Mesothelial cell of epicardium (in vitro differentiated cells): ENCODE measurements at regions not wholly inside any gene's neighbourhood (a gene's known extent, or its start where the extent isn't known, plus 50 kb on each side); places are given as distances from the start of the nearest gene placed in this dataset.

Source experiments
- DNase-seq, 2 experiments: peaks; one replicate each; pipeline ENCODE4 v3.0.0; 2021; ENCODE audit warnings: low spot score in 2 of 2; ENCODE audit not compliant: unreplicated experiment in 2 of 2
- H3K27ac Mint-ChIP-seq: 2 replicates; pipeline ENCODE4 v1.8.0; 2021; ENCODE audit warnings: mixed read lengths
- H3K27me3 Mint-ChIP-seq: 2 replicates; pipeline ENCODE4 v1.8.0; 2021; ENCODE audit warnings: low read depth, mixed read lengths
- H3K36me3 Mint-ChIP-seq: 2 replicates; pipeline ENCODE4 v1.8.0; 2021; ENCODE audit warnings: mixed read lengths
- H3K4me1 Mint-ChIP-seq: 2 replicates; pipeline ENCODE4 v1.8.0; 2021; ENCODE audit warnings: mixed read lengths
- H3K4me3 Mint-ChIP-seq: 2 replicates; pipeline ENCODE4 v1.8.0; 2021; ENCODE audit warnings: mild to moderate bottlenecking, moderate library complexity, mixed read lengths
- H3K9me3 Mint-ChIP-seq: 2 replicates; pipeline ENCODE4 v1.8.0; 2021; ENCODE audit warnings: mixed read lengths
- TF ChIP-seq, protein P1 (sequence below): fragments of 200-600 bp; sonication (generic); IDR thresholded peaks from one replicate; pipeline ENCODE4 v1.5.0; 2021; ENCODE audit warnings: antibody characterized with exemption; ENCODE audit not compliant: unreplicated experiment

DNA sequence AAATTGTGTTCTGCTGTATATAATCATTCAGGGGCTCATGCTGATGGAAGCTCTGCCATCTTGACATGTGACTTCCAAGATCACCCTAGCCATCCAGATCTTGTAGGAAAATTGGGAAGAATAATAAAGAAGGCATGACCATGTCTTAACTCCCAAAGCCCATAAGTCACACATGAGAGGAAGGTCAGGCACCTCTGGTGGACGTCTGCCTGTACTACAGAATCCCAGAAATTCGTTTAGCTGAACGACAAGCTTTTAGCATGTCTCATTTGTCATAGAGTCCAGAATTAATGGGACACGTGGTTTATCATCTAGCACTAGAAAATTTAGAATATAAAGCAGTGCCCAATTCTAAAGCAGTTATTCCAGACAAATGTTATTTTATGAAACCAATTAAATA lies 212.7 kb downstream of the CENPC start:
- peaks cover 5% of the 10 kb centered on the region for H3K4me1 Mint-ChIP-seq
- H3K36me3 Mint-ChIP-seq, result peaks cover 3% of the 10 kb centered on the region
- peaks cover 12% of the 10 kb centered on the region for H3K9me3 Mint-ChIP-seq
- peaks cover 16% of the 10 kb centered on the region for H3K27me3 Mint-ChIP-seq
- H3K4me3 Mint-ChIP-seq, result no peak overlapping the region
- TF ChIP-seq, protein P1, sequence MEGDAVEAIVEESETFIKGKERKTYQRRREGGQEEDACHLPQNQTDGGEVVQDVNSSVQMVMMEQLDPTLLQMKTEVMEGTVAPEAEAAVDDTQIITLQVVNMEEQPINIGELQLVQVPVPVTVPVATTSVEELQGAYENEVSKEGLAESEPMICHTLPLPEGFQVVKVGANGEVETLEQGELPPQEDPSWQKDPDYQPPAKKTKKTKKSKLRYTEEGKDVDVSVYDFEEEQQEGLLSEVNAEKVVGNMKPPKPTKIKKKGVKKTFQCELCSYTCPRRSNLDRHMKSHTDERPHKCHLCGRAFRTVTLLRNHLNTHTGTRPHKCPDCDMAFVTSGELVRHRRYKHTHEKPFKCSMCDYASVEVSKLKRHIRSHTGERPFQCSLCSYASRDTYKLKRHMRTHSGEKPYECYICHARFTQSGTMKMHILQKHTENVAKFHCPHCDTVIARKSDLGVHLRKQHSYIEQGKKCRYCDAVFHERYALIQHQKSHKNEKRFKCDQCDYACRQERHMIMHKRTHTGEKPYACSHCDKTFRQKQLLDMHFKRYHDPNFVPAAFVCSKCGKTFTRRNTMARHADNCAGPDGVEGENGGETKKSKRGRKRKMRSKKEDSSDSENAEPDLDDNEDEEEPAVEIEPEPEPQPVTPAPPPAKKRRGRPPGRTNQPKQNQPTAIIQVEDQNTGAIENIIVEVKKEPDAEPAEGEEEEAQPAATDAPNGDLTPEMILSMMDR, result peak; percentile 56
- DNase-seq, result no peak
- no peak overlapping the region for H3K27ac Mint-ChIP-seq

DNA sequence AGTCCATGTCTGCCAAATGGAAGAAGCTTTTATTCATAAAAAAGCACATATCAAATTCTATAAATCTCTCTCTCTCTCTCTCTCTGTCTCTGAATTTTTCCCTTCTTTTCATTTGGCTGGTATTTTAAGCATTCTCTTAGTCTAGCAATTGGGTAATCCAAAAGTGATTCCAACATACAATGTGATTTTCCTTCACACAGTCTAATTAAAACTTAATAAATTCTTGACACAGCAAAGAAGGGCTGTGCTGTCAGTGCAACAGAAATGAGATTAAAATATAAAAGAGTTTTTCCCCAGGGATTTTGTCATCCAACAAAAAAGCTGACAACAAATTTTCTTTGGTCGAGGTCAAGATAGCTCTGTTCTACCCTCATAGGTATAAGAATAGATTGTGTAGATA lies 216.9 kb downstream of the CENPC start:
- peaks cover 8% of the 10 kb centered on the region for H3K9me3 Mint-ChIP-seq
- no peak overlapping the region for H3K27ac Mint-ChIP-seq
- TF ChIP-seq, protein P1, result no peak
- peaks cover 17% of the 10 kb centered on the region for H3K4me1 Mint-ChIP-seq
- no peak for DNase-seq
- H3K36me3 Mint-ChIP-seq, result no peaks in the 10 kb centered on the region
- peaks cover 9% of the 10 kb centered on the region for H3K27me3 Mint-ChIP-seq
- no peak overlapping the region for H3K4me3 Mint-ChIP-seq

DNA sequence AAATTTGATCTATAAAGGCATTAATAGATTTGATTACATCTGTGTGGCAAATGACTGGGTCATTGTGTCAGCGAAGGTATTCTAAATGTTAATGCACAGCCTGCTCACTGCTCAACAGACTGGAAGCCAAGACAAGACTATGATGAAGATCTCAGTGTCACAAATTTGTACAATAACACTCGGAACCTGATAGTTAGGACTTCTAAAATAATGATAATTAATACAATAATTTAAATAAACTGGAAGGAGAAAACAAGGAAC lies 217.4 kb downstream of the CENPC start:
- TF ChIP-seq, protein P1, result no peak
- no peak for DNase-seq
- Mint-ChIP-seq H3K27me3 (peaks cover 9% of the 10 kb centered on the region), H3K27ac (no peak overlapping the region), H3K9me3 (peaks cover 8% of the 10 kb centered on the region), H3K36me3 (no peaks in the 10 kb centered on the region), H3K4me1 (peaks cover 17% of the 10 kb centered on the region), H3K4me3 (no peak overlapping the region)

DNA sequence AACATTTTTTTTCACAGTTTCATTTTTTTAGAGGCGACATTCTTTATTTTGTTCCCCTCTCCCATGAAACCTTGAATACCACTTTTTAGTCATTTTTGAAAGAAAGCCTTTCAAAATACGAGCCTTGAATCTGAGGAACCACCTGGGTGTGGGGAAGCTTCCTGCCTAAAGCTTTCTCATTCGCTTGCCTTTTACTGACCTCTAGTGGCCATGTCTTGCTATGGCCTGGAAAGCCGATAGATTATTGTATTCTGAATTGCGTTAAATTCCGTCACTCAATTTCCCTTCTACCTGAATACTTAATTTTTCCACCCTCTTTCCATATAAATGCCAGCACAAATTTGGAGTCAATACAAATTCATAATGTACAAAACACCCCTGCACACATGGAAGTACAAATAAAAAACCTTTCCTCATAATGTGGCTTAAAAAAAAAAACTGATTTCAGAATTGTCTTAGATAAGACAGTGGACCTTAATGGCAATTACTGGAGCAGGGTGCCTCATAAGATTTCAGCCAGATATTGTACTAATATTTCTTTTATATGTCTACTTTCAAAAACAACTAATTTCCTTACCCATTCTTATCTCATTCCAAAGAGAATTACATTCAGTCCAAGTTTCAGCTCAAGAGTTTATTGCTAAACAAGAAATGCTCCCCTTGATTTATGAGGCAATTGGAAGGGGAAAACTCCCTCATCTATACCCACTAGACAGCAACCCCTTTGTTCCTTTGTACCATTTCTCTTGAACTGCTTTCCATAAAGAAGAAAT lies 217.9 kb downstream of the CENPC start:
- TF ChIP-seq, protein P1, result peak; percentile 83
- Mint-ChIP-seq H3K4me1 (peaks cover 17% of the 10 kb centered on the region), H3K36me3 (peaks cover 4% of the 10 kb centered on the region), H3K27me3 (peaks cover 9% of the 10 kb centered on the region), H3K9me3 (peaks cover 13% of the 10 kb centered on the region), H3K27ac (peak overlapping the region; percentile 18), H3K4me3 (no peak overlapping the region)
- peak; percentile 27 to 71 for DNase-seq

DNA sequence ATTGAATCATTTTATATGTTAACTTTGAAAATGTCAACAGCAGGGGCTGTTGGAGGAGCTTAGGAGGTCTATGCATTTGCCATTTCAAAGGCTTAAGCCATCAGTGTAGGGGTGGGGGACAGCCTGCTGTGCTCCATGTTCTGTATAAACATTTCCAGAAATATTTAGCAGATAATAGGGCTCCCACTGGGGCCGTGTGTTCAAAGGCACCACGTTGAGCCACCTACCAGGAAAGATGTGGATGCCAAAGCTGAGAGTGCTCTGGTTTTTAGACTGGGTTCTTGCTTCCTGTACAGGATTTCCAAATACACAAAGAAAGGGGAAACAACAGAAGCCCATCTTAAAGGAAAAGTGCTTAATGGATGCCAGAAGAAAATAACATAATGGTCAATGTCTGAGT lies 219.5 kb downstream of the CENPC start:
- peaks cover 17% of the 10 kb centered on the region for H3K4me1 Mint-ChIP-seq
- peaks cover 15% of the 10 kb centered on the region for H3K9me3 Mint-ChIP-seq
- DNase-seq, result no peak
- no peak overlapping the region for H3K27ac Mint-ChIP-seq
- H3K4me3 Mint-ChIP-seq, result no peak overlapping the region
- H3K27me3 Mint-ChIP-seq, result peaks cover 9% of the 10 kb centered on the region
- TF ChIP-seq, protein P1, result no peak
- peaks cover 4% of the 10 kb centered on the region for H3K36me3 Mint-ChIP-seq
